H1 (cell line): ENCODE measurements at regions not wholly inside any gene's neighbourhood (a gene's known extent, or its start where the extent isn't known, plus 50 kb on each side); places are given as distances from the start of the nearest gene placed in this dataset.

ENCODE experiments used
- CTCF ChIA-PET: fragments of 300-600 bp; sonication (Branson Sonifier 250); formaldehyde crosslinking; loops from one replicate; lab custom pipeline; 2021; ENCODE audit not compliant: partially characterized antibody; lab: Charles Lee
- POLR2A ChIA-PET: fragments of 300-600 bp; sonication (Branson Sonifier 250); formaldehyde crosslinking; loops from one replicate; lab custom pipeline; 2021; ENCODE audit warnings: inconsistent platforms; ENCODE audit not compliant: partially characterized antibody; lab: Charles Lee
- DNase-seq, 2 experiments: peaks; one replicate each; pipeline versions ENCODE4 v3.0.0 to v3.0.0-alpha.2; 2010 to 2022; ENCODE audit warnings: low spot score in 2 of 2, low read depth in 1 of 2, mixed read lengths in 1 of 2
- FAIRE-seq: peaks from 2 replicates; lab custom pipeline; 2011; peaks lifted over from hg19 to GRCh38; lab: Jason Lieb, UNC
- H2AFZ ChIP-seq: 2 replicates; pipeline ENCODE4 v1.8.1; 2012; ENCODE audit warnings: low read length, inconsistent platforms
- H2AK5ac ChIP-seq: 2 replicates; pipeline ENCODE4 v1.6.1; 2013; ENCODE audit warnings: low read depth, low read length
- H2BK120ac ChIP-seq: replicated peaks from 2 replicates; pipeline ENCODE3; 2013; ENCODE audit warnings: low read depth, low read length, inconsistent platforms
- H2BK12ac ChIP-seq: 2 replicates; pipeline ENCODE4 v1.6.1; 2013; ENCODE audit warnings: low read depth, low read length
- H2BK15ac ChIP-seq: 2 replicates; pipeline ENCODE4 v1.6.1; 2013; ENCODE audit warnings: low read length
- H2BK20ac ChIP-seq: 2 replicates; pipeline ENCODE4 v1.6.1; 2013; ENCODE audit warnings: low read length
- H2BK5ac ChIP-seq: 2 replicates; pipeline ENCODE4 v1.6.1; 2013; ENCODE audit warnings: low read depth, low read length
- H3K14ac ChIP-seq: 2 replicates; pipeline ENCODE4 v1.6.1; 2013; ENCODE audit warnings: inconsistent platforms; ENCODE audit not compliant: insufficient read length
- H3K18ac ChIP-seq: 2 replicates; pipeline ENCODE4 v1.6.1; 2013; ENCODE audit warnings: low read length; ENCODE audit errors: extremely low read depth
- H3K23ac ChIP-seq: 2 replicates; pipeline ENCODE4 v1.6.1; 2013; ENCODE audit warnings: inconsistent platforms; ENCODE audit not compliant: insufficient read length
- H3K23me2 ChIP-seq: 2 replicates; pipeline ENCODE4 v1.6.1; 2013; ENCODE audit warnings: low read depth, low read length
- H3K27ac ChIP-seq: 2 replicates; pipeline ENCODE4 v1.6.1; 2011; ENCODE audit warnings: low read depth, low read length, inconsistent platforms
- H3K27me3 ChIP-seq, 4 experiments: replicated peaks in 1 of 4; 1 replicate in 1 of 4; 2 replicates in 3 of 4; pipeline versions ENCODE4 v1.6.1 to v1.8.1; 2011 to 2013; ENCODE audit warnings: low read length in 3 of 4, mild to moderate bottlenecking in 3 of 4, inconsistent platforms in 2 of 4, mixed read lengths in 2 of 4, moderate library complexity in 1 of 4; ENCODE audit not compliant: control insufficient read depth in 3 of 4, insufficient read depth in 3 of 4; ENCODE audit errors: extremely low read depth in 1 of 4
- H3K36me3 ChIP-seq, 4 experiments: 2 replicates each; pipeline versions ENCODE4 v1.6.1 to v1.8.1; 2011 to 2013; ENCODE audit warnings: mild to moderate bottlenecking in 4 of 4, low read length in 3 of 4, moderate library complexity in 2 of 4, control low read depth in 1 of 4, inconsistent platforms in 1 of 4; ENCODE audit not compliant: insufficient read depth in 4 of 4, control insufficient read depth in 2 of 4
- H3K4ac ChIP-seq: replicated peaks from 2 replicates; pipeline ENCODE3; 2013; ENCODE audit warnings: low read length, low read depth, mixed read lengths, inconsistent platforms; ENCODE audit not compliant: insufficient read length
- H3K4me1 ChIP-seq, 4 experiments: replicated peaks in 1 of 4; 1 replicate in 1 of 4; 2 replicates in 3 of 4; pipeline versions ENCODE4 v1.6.1 to v1.8.1; 2011 to 2013; ENCODE audit warnings: low read length in 3 of 4, inconsistent platforms in 2 of 4, mixed read lengths in 1 of 4; ENCODE audit not compliant: insufficient read depth in 4 of 4, control insufficient read depth in 3 of 4
- H3K4me2 ChIP-seq, 2 experiments: 2 replicates each; pipeline versions ENCODE4 v1.6.1 to v1.8.1; 2011 to 2013; ENCODE audit warnings: low read depth in 2 of 2, low read length in 2 of 2, control low read depth in 1 of 2, inconsistent platforms in 1 of 2, mild to moderate bottlenecking in 1 of 2; ENCODE audit not compliant: insufficient read depth in 1 of 2
- H3K4me3 ChIP-seq, 4 experiments: fragments of 200-600, 300-600 bp in 1 of 4; sonication (generic), shearing (Covaris generic), sonication (Bioruptor Twin) in 1 of 4; 2 replicates each; pipeline versions ENCODE4 v1.5.1 to v1.8.1; 2011 to 2016; ENCODE audit warnings: low read length in 4 of 4, low read depth in 3 of 4, control low read depth in 2 of 4, inconsistent platforms in 2 of 4, mild to moderate bottlenecking in 2 of 4, mixed read lengths in 1 of 4, moderate library complexity in 1 of 4; ENCODE audit not compliant: insufficient read depth in 2 of 4; ENCODE audit errors: extremely low read depth in 1 of 4
- H3K56ac ChIP-seq: replicated peaks from 2 replicates; pipeline ENCODE3; 2013; ENCODE audit warnings: low read depth, mild to moderate bottlenecking, mixed read lengths, low read length, inconsistent platforms; ENCODE audit not compliant: insufficient read length
- H3K79me1 ChIP-seq: 2 replicates; pipeline ENCODE4 v1.6.1; 2013; ENCODE audit warnings: low read depth, low read length, control low read depth
- H3K79me2 ChIP-seq, 2 experiments: 2 replicates each; pipeline versions ENCODE4 v1.6.1 to v1.8.1; 2012 to 2013; ENCODE audit warnings: low read length in 2 of 2, mild to moderate bottlenecking in 2 of 2, inconsistent platforms in 1 of 2; ENCODE audit not compliant: insufficient read depth in 2 of 2, control insufficient read depth in 1 of 2
- H3K9ac ChIP-seq, 4 experiments: replicated peaks in 1 of 4; 1 replicate in 1 of 4; 2 replicates in 3 of 4; pipeline versions ENCODE4 v1.6.1 to v1.8.1; 2011 to 2013; ENCODE audit warnings: low read depth in 3 of 4, low read length in 3 of 4, control low read depth in 2 of 4, mild to moderate bottlenecking in 2 of 4, moderate library complexity in 2 of 4, inconsistent platforms in 1 of 4; ENCODE audit errors: extremely low read depth in 1 of 4
- H3K9me3 ChIP-seq, 2 experiments: 2 replicates each; pipeline versions ENCODE4 v1.6.1 to v1.8.1; 2012 to 2013; ENCODE audit warnings: mild to moderate bottlenecking in 2 of 2, moderate library complexity in 2 of 2, control low read depth in 1 of 2, inconsistent platforms in 1 of 2, low read depth in 1 of 2, low read length in 1 of 2, mixed read lengths in 1 of 2; ENCODE audit not compliant: insufficient read depth in 2 of 2
- H4K20me1 ChIP-seq, 2 experiments: replicated peaks in 1 of 2; 2 replicates each; pipeline versions ENCODE3 to v1.8.1; 2011 to 2013; ENCODE audit warnings: inconsistent platforms in 2 of 2, low read length in 2 of 2, mild to moderate bottlenecking in 1 of 2; ENCODE audit not compliant: insufficient read depth in 2 of 2, control insufficient read depth in 1 of 2
- H4K5ac ChIP-seq: 2 replicates; pipeline ENCODE4 v1.6.1; 2013; ENCODE audit warnings: low read length, low read depth, mixed read lengths, inconsistent platforms; ENCODE audit not compliant: insufficient read length
- H4K8ac ChIP-seq: 2 replicates; pipeline ENCODE4 v1.8.0; 2013; ENCODE audit warnings: mild to moderate bottlenecking, moderate library complexity, low read length, inconsistent platforms; ENCODE audit not compliant: insufficient read depth; ENCODE audit errors: extremely low read depth
- H4K91ac ChIP-seq: replicated peaks from 2 replicates; pipeline ENCODE3; 2013; ENCODE audit warnings: low read length, mixed read lengths, inconsistent platforms; ENCODE audit not compliant: insufficient read length
- BACH1 ChIP-seq: IDR thresholded peaks from 2 replicates; pipeline ENCODE4 v1.6.1; 2012; ENCODE audit warnings: low read length, improper control_type of control experiment
- EGR1 ChIP-seq: IDR thresholded peaks from 2 replicates; pipeline ENCODE4 v1.6.1; 2011; ENCODE audit warnings: low read depth, low read length, borderline replicate concordance
- GTF2F1 ChIP-seq: IDR thresholded peaks from 2 replicates; pipeline ENCODE4 v1.6.1; 2012; ENCODE audit warnings: low read depth, low read length, improper control_type of control experiment, borderline replicate concordance
- HDAC2 ChIP-seq, 2 experiments: fragments of 300-600 bp in 1 of 2; sonication (generic) in 1 of 2; IDR thresholded peaks; 2 replicates each; pipeline ENCODE4 v1.6.1; 2011 to 2012; ENCODE audit warnings: low read depth in 2 of 2, low read length in 2 of 2, mild to moderate bottlenecking in 2 of 2, moderate library complexity in 2 of 2, borderline replicate concordance in 1 of 2, inconsistent platforms in 1 of 2
- RAD21 ChIP-seq, 2 experiments: IDR thresholded peaks in 1 of 2; conservative IDR thresholded peaks in 1 of 2; 2 replicates each; pipeline ENCODE4 v1.6.1; 2011; ENCODE audit warnings: low read depth in 2 of 2, low read length in 2 of 2, improper control_type of control experiment in 1 of 2, inconsistent platforms in 1 of 2, mild to moderate bottlenecking in 1 of 2, moderate library complexity in 1 of 2
- RNF2 ChIP-seq: fragments of 200-900, 300-1000 bp; sonication (generic); IDR thresholded peaks from 2 replicates; pipeline ENCODE4 v1.7.1; 2016; ENCODE audit warnings: borderline replicate concordance, low read depth, mild to moderate bottlenecking, antibody characterized with exemption, low read length; ENCODE audit not compliant: poor library complexity, severe bottlenecking; ENCODE audit errors: missing control alignments
- SIN3A ChIP-seq, 2 experiments: IDR thresholded peaks in 1 of 2; conservative IDR thresholded peaks in 1 of 2; 2 replicates each; pipeline ENCODE4 v1.6.1; 2011 to 2012; ENCODE audit warnings: low read length in 2 of 2, improper control_type of control experiment in 1 of 2, low read depth in 1 of 2, mild to moderate bottlenecking in 1 of 2
- TBP ChIP-seq: IDR thresholded peaks from 2 replicates; pipeline ENCODE4 v1.6.1; 2011; ENCODE audit warnings: low read depth, low read length, improper control_type of control experiment
- TF ChIP-seq, protein P1 (sequence below): IDR thresholded peaks from 2 replicates; pipeline ENCODE4 v1.6.1; 2011; ENCODE audit warnings: low read length, improper control_type of control experiment
- TF ChIP-seq, protein P2 (sequence below), 3 experiments: IDR thresholded peaks; 1 replicate in 2 of 3; 2 replicates in 1 of 3; pipeline versions ENCODE4 v1.5.1 to v1.6.1; 2011; ENCODE audit warnings: low read length in 3 of 3, mild to moderate bottlenecking in 3 of 3, inconsistent platforms in 2 of 3, low read depth in 1 of 3, moderate library complexity in 1 of 3; ENCODE audit not compliant: insufficient read depth in 1 of 3; ENCODE audit errors: control extremely low read depth in 1 of 3

DNA sequence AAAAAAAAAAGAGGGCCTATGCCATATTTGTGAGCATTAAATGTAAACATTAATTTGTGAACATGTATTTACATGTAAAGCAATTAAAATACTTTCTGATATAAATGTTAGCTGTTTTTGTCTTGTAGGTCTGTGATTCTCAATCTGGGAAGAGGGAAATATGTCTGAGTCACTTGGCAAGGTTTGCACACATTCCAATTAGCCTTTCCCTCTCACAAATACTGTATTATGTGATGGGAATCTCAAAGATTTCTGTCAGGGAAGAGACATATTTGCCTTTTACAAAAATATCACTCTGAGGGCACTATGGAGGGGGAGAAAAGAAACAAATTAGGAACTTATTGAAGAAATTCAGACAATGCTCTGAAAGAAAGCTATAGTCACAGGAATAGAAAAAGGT is 483.6 kb downstream of the GBE1 start:
- no peaks in the 10 kb centered on the region for H3K79me1 ChIP-seq
- no peak overlapping the region for H2BK5ac ChIP-seq
- no peak overlapping the region for H4K91ac ChIP-seq
- peaks cover 0 to 2% (median 0%) of the 10 kb centered on the region in 4 experiments; a peak in 4 of 7 replicates for H3K4me1 ChIP-seq
- ChIA-PET POLR2A (interaction anchor here (1.3 kb wide), 1 partner anchor 51 kb away, joined by 3 read pairs; no protein-coding TSS in a partner anchor), CTCF (interaction anchor here (0.6 to 1.1 kb wide), 2 partner anchors 25 to 165 kb away, joined by 3 read pairs; no protein-coding TSS in a partner anchor)
- no peak overlapping the region for H2BK12ac ChIP-seq
- no peak overlapping the region for H3K18ac ChIP-seq
- H2AK5ac ChIP-seq: no peak overlapping the region
- H3K27ac ChIP-seq: no peak overlapping the region
- H3K23ac ChIP-seq: no peak overlapping the region
- no peaks in the 10 kb centered on the region for H3K9me3 ChIP-seq
- FAIRE-seq (no peak), DNase-seq (no peak)
- H2BK20ac ChIP-seq: no peak overlapping the region
- no peak overlapping the region for H4K8ac ChIP-seq
- no peak overlapping the region for H2AFZ ChIP-seq
- no peak overlapping the region for H2BK15ac ChIP-seq
- H3K14ac ChIP-seq: no peak overlapping the region
- H4K5ac ChIP-seq: no peak overlapping the region
- no peak overlapping the region for H2BK120ac ChIP-seq
- no peak overlapping the region for H3K4ac ChIP-seq
- no peak overlapping the region for H3K4me3 ChIP-seq
- H3K36me3 ChIP-seq: no peaks in the 10 kb centered on the region
- H3K79me2 ChIP-seq: no peaks in the 10 kb centered on the region
- H3K27me3 ChIP-seq: no peaks in the 10 kb centered on the region
- no peaks in the 10 kb centered on the region for H4K20me1 ChIP-seq
- no peak overlapping the region for H3K56ac ChIP-seq
- no peak overlapping the region for H3K9ac ChIP-seq
- H3K4me2 ChIP-seq: no peak overlapping the region
- H3K23me2 ChIP-seq: no peaks in the 10 kb centered on the region
- TF ChIP-seq RAD21 (IDR thresholded peaks at IDR 0.05 in 1 of 2, conservative IDR thresholded peaks at IDR 0.05 in 1 of 2; ENCODE audit: low read depth in 2 of 2, low read length in 2 of 2) (no peak), TBP (no peak), RNF2 (no peak), EGR1 (no peak), HDAC2 (IDR thresholded peaks at IDR 0.05; ENCODE audit: borderline replicate concordance in 1 of 2, low read depth in 2 of 2, low read length in 2 of 2) (no peak), SIN3A (conservative IDR thresholded peaks at IDR 0.05 in 1 of 2, IDR thresholded peaks at IDR 0.05 in 1 of 2; ENCODE audit: low read depth in 1 of 2, low read length in 2 of 2) (no peak), BACH1 (no peak), GTF2F1 (no peak)
- TF ChIP-seq, protein P1, sequence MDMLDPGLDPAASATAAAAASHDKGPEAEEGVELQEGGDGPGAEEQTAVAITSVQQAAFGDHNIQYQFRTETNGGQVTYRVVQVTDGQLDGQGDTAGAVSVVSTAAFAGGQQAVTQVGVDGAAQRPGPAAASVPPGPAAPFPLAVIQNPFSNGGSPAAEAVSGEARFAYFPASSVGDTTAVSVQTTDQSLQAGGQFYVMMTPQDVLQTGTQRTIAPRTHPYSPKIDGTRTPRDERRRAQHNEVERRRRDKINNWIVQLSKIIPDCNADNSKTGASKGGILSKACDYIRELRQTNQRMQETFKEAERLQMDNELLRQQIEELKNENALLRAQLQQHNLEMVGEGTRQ: no peak
- TF ChIP-seq, protein P2, sequence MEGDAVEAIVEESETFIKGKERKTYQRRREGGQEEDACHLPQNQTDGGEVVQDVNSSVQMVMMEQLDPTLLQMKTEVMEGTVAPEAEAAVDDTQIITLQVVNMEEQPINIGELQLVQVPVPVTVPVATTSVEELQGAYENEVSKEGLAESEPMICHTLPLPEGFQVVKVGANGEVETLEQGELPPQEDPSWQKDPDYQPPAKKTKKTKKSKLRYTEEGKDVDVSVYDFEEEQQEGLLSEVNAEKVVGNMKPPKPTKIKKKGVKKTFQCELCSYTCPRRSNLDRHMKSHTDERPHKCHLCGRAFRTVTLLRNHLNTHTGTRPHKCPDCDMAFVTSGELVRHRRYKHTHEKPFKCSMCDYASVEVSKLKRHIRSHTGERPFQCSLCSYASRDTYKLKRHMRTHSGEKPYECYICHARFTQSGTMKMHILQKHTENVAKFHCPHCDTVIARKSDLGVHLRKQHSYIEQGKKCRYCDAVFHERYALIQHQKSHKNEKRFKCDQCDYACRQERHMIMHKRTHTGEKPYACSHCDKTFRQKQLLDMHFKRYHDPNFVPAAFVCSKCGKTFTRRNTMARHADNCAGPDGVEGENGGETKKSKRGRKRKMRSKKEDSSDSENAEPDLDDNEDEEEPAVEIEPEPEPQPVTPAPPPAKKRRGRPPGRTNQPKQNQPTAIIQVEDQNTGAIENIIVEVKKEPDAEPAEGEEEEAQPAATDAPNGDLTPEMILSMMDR (IDR thresholded peaks at IDR 0.05; ENCODE audit: control extremely low read depth in 1 of 3, insufficient read depth in 1 of 3, low read depth in 1 of 3, low read length in 3 of 3): no peak
